Osteocyte (in vitro differentiated cells): ENCODE measurements at regions not wholly inside any gene's neighbourhood (a gene's known extent, or its start where the extent isn't known, plus 50 kb on each side); places are given as distances from the start of the nearest gene placed in this dataset. TPM values are rescaled to one million over a fixed set of nuclear protein-coding genes. Genes with fewer than 3 reads are reported as not detected.

Experiments used
- DNase-seq: peaks from one replicate; pipeline ENCODE4 v3.0.0; 2021; ENCODE audit warnings: mixed read lengths; ENCODE audit not compliant: unreplicated experiment; ENCODE audit errors: extremely low spot score
- H3K27ac Mint-ChIP-seq: one replicate; pipeline ENCODE4 v1.8.0; 2021; ENCODE audit warnings: mild to moderate bottlenecking, mixed read lengths; ENCODE audit not compliant: unreplicated experiment
- H3K27me3 Mint-ChIP-seq: one replicate; pipeline ENCODE4 v1.8.0; 2021; ENCODE audit warnings: mixed read lengths; ENCODE audit not compliant: unreplicated experiment
- H3K36me3 Mint-ChIP-seq: one replicate; pipeline ENCODE4 v1.8.0; 2021; ENCODE audit warnings: mixed read lengths; ENCODE audit not compliant: unreplicated experiment
- H3K4me1 Mint-ChIP-seq: one replicate; pipeline ENCODE4 v1.8.0; 2021; ENCODE audit warnings: mixed read lengths; ENCODE audit not compliant: unreplicated experiment
- H3K4me3 Mint-ChIP-seq: one replicate; pipeline ENCODE4 v1.8.0; 2021; ENCODE audit warnings: mild to moderate bottlenecking, moderate library complexity, mixed read lengths; ENCODE audit not compliant: unreplicated experiment
- H3K9me3 Mint-ChIP-seq: one replicate; pipeline ENCODE4 v1.8.0; 2021; ENCODE audit warnings: mixed read lengths; ENCODE audit not compliant: unreplicated experiment
- CTCF ChIP-seq: fragments of 200-600 bp; sonication (generic); IDR thresholded peaks from 2 replicates; pipeline ENCODE4 v1.5.0; 2021; ENCODE audit warnings: antibody characterized with exemption, mild to moderate bottlenecking, moderate library complexity
- microRNA-seq: library from miRNA; unstranded; fragments of <30 nt; microRNA quantifications from one replicate; pipeline ENCODE4 v1.1.0, GENCODE V29; 2020; ENCODE audit not compliant: unreplicated experiment

- TF ChIP-seq CTCF: no peak
- no peaks in the 10 kb centered on the region for H3K36me3 Mint-ChIP-seq
- no peak overlapping the region for H3K27ac Mint-ChIP-seq
- H3K9me3 Mint-ChIP-seq: no peaks in the 10 kb centered on the region
- no peaks in the 10 kb centered on the region for H3K27me3 Mint-ChIP-seq
- H3K4me3 Mint-ChIP-seq: no peak overlapping the region
- no peak for DNase-seq
- no peaks in the 10 kb centered on the region for H3K4me1 Mint-ChIP-seq
Observed at GRCh38 chrX:39995457-39995856, 102.3 kb downstream of the BCOR start.

- Mint-ChIP-seq H3K9me3 (no peaks in the 10 kb centered on the region), H3K36me3 (no peaks in the 10 kb centered on the region), H3K4me1 (no peaks in the 10 kb centered on the region), H3K27ac (no peak overlapping the region), H3K4me3 (no peak overlapping the region), H3K27me3 (no peaks in the 10 kb centered on the region)
- no peak for DNase-seq
- no peak for TF ChIP-seq CTCF
Observed at GRCh38 chrX:39996536-39996935, 101.2 kb downstream of the BCOR start.

GRCh38 chrX:39998636-39999406, 98.9 kb downstream of the BCOR start:
- TF ChIP-seq CTCF: no peak
- Mint-ChIP-seq H3K27ac (no peak overlapping the region), H3K4me1 (no peaks in the 10 kb centered on the region), H3K9me3 (no peaks in the 10 kb centered on the region), H3K27me3 (no peaks in the 10 kb centered on the region), H3K4me3 (no peak overlapping the region), H3K36me3 (no peaks in the 10 kb centered on the region)
- no peak for DNase-seq

Small RNAs in the stretch of these regions (microRNA-seq; reads per million reads assigned to microRNA genes)
- not detected for gene MIR1587
- not detected for gene MIR3937
